Hepatocyte (in vitro differentiated cells): ENCODE measurements at regions not wholly inside any gene's neighbourhood (a gene's known extent, or its start where the extent isn't known, plus 50 kb on each side); places are given as distances from the start of the nearest gene placed in this dataset.

Experiments used
- DNase-seq: peaks from one replicate; pipeline ENCODE4 v3.0.0-alpha.2; 2016; ENCODE audit warnings: low spot score
- H2AFZ ChIP-seq: fragments of 200-600 bp; sonication (generic); 2 replicates; pipeline ENCODE4 v1.6.0; 2016; ENCODE audit warnings: antibody characterized with exemption, mild to moderate bottlenecking
- H3K27ac ChIP-seq: fragments of 200-600 bp; sonication (generic); 2 replicates; pipeline ENCODE4 v1.5.1; 2016; ENCODE audit warnings: mild to moderate bottlenecking
- H3K27me3 ChIP-seq: fragments of 200-600 bp; sonication (generic); 2 replicates; pipeline ENCODE4 v1.6.1; 2016
- H3K36me3 ChIP-seq: fragments of 200-600 bp; sonication (generic); replicated peaks from 2 replicates; pipeline ENCODE4 v1.5.1; 2016; ENCODE audit warnings: low read depth; ENCODE audit not compliant: insufficient read depth
- H3K4me1 ChIP-seq: fragments of 200-600 bp; sonication (generic); 2 replicates; pipeline ENCODE4 v1.5.1; 2016; ENCODE audit warnings: mild to moderate bottlenecking, moderate library complexity; ENCODE audit not compliant: insufficient read depth
- H3K4me2 ChIP-seq: fragments of 200-600 bp; sonication (generic); 2 replicates; pipeline ENCODE4 v1.6.0; 2016
- H3K4me3 ChIP-seq: fragments of 200-600 bp; sonication (generic); 2 replicates; pipeline ENCODE4 v1.5.1; 2016; ENCODE audit warnings: mild to moderate bottlenecking
- H3K79me2 ChIP-seq: fragments of 200-600 bp; sonication (generic); 2 replicates; pipeline ENCODE4 v1.6.0; 2017; ENCODE audit warnings: mild to moderate bottlenecking
- H3K9me2 ChIP-seq: fragments of 200-600 bp; sonication (generic); replicated peaks from 2 replicates; pipeline ENCODE4 v1.6.0; 2017; ENCODE audit warnings: mild to moderate bottlenecking; ENCODE audit not compliant: insufficient read depth
- H3K9me3 ChIP-seq: fragments of 200-600 bp; sonication (generic); 2 replicates; pipeline ENCODE4 v1.5.1; 2016; ENCODE audit warnings: low read depth, mild to moderate bottlenecking
- H4K20me1 ChIP-seq: fragments of 200-600 bp; sonication (generic); 2 replicates; pipeline ENCODE4 v1.6.0; 2016; ENCODE audit warnings: mild to moderate bottlenecking; ENCODE audit not compliant: insufficient read depth, poor library complexity, severe bottlenecking
- EZH2 ChIP-seq: fragments of 200-600 bp; sonication (generic); IDR thresholded peaks from 2 replicates; pipeline ENCODE4 v1.6.1; 2016; ENCODE audit warnings: antibody characterized with exemption, mild to moderate bottlenecking, borderline replicate concordance
- EZH2phosphoT487 ChIP-seq: fragments of 200-600 bp; sonication (generic); IDR thresholded peaks from one replicate; pipeline ENCODE4 v1.6.1; 2018; ENCODE audit warnings: antibody characterized with exemption, mild to moderate bottlenecking, low read depth, moderate library complexity; ENCODE audit not compliant: unreplicated experiment, severe bottlenecking
- WGBS: methylation state at CpG from one replicate; pipeline ENCODE4 v1.1.6; 2016; ENCODE audit warnings: low lambda C conversion rate; ENCODE audit errors: missing lambda C conversion rate; 5-methylcytosine and 5-hydroxymethylcytosine counted together
- TF ChIP-seq, protein P1 (sequence below): fragments of 200-600 bp; sonication (generic); IDR thresholded peaks from 2 replicates; pipeline ENCODE4 v1.5.1; 2016; ENCODE audit warnings: antibody characterized with exemption, mild to moderate bottlenecking; ENCODE audit not compliant: poor library complexity

DNA sequence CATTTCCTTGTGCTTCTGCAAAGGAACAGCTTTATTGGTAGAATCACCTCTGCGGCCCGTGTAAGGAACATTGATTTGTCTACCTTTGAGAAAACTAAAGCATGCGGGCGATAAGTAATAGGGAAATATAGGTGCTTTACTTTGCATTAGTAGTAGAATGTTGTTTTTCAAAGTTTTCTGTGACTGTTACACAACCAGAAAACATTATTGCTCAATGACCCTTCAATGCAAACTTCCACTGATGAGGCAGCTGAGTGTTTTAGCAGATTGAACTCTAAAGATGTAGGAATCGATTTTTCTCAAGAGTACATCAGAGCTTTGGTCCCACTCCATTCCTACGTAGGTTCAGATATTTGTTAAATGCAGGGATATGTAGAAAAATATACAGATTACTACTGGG, 427.8 kb downstream of the DNAJB9 start:
- Histone ChIP-seq H3K4me1 (peaks cover 4% of the 10 kb centered on the region), H3K4me3 (no peak overlapping the region), H3K79me2 (no peaks in the 10 kb centered on the region), H3K9me2 (no peaks in the 10 kb centered on the region), H3K27ac (no peak overlapping the region), H3K4me2 (no peak overlapping the region), H3K36me3 (no peaks in the 10 kb centered on the region), H3K9me3 (no peaks in the 10 kb centered on the region), H3K27me3 (no peaks in the 10 kb centered on the region), H4K20me1 (no peaks in the 10 kb centered on the region), H2AFZ (no peak overlapping the region)
- WGBS: 79% methylated on average over 6 of the region's 6 CpGs
- no peak for DNase-seq
- TF ChIP-seq EZH2 (no peak), EZH2phosphoT487 (no peak)
- TF ChIP-seq, protein P1, sequence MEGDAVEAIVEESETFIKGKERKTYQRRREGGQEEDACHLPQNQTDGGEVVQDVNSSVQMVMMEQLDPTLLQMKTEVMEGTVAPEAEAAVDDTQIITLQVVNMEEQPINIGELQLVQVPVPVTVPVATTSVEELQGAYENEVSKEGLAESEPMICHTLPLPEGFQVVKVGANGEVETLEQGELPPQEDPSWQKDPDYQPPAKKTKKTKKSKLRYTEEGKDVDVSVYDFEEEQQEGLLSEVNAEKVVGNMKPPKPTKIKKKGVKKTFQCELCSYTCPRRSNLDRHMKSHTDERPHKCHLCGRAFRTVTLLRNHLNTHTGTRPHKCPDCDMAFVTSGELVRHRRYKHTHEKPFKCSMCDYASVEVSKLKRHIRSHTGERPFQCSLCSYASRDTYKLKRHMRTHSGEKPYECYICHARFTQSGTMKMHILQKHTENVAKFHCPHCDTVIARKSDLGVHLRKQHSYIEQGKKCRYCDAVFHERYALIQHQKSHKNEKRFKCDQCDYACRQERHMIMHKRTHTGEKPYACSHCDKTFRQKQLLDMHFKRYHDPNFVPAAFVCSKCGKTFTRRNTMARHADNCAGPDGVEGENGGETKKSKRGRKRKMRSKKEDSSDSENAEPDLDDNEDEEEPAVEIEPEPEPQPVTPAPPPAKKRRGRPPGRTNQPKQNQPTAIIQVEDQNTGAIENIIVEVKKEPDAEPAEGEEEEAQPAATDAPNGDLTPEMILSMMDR: no peak

DNA sequence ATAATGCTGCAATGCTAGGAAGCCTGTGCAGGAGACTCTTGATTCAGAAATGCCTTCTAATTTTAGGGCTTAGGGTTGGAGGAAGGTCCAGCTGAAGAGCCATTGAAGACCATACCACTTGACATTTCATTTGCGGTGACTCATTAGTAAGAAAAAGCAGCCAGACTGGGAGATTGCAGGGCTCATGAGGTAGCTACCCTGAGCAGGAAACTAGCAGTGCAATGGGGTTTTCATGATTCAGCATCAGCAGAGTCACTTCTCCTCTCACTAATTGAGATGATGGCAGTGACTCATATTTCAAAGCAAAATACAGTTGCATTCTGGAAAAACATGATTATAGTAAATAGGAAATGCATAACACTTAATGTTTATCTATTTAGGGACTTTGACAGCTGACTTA, 434.1 kb downstream of the DNAJB9 start:
- peak; percentile 16 for DNase-seq
- Histone ChIP-seq H3K27me3 (no peaks in the 10 kb centered on the region), H3K4me1 (no peaks in the 10 kb centered on the region), H3K4me2 (no peak overlapping the region), H2AFZ (no peak overlapping the region), H3K79me2 (no peaks in the 10 kb centered on the region), H3K36me3 (no peaks in the 10 kb centered on the region), H4K20me1 (no peaks in the 10 kb centered on the region), H3K27ac (no peak overlapping the region), H3K9me3 (no peaks in the 10 kb centered on the region), H3K9me2 (no peaks in the 10 kb centered on the region), H3K4me3 (no peak overlapping the region)
- TF ChIP-seq, protein P1: no peak
- TF ChIP-seq EZH2: no peak
- no peak for TF ChIP-seq EZH2phosphoT487
- 71% methylated on average over 1 of the region's 1 CpG for WGBS

DNA sequence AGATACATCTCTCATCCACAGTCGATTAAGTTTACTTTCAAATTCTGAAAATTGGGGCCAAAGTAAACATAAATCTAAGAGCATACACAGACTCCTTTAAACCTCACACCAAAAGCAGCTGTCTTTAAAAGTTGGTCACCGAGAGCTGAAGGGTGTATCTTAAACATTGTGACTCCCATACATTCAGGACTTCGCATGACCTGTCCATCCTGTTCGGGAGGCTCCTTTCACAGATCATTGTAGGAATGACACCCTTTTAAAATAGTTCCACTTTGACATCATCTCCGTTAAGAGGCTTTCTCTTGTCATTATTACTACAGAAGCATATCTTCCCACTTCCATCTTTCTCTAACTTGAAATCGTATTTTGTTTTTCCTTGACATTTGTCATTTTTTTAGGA, 440.0 kb downstream of the DNAJB9 start:
- no peaks in the 10 kb centered on the region for H3K4me1 ChIP-seq
- no peaks in the 10 kb centered on the region for H3K36me3 ChIP-seq
- no peak overlapping the region for H3K27ac ChIP-seq
- DNase-seq: no peak
- no peaks in the 10 kb centered on the region for H4K20me1 ChIP-seq
- WGBS: 70% methylated on average over 6 of the region's 6 CpGs
- TF ChIP-seq, protein P1: no peak
- TF ChIP-seq EZH2phosphoT487: no peak
- no peak for TF ChIP-seq EZH2
- H3K79me2 ChIP-seq: no peaks in the 10 kb centered on the region
- H3K4me2 ChIP-seq: no peak overlapping the region
- no peaks in the 10 kb centered on the region for H3K27me3 ChIP-seq
- peak overlapping the region; percentile 6 for H2AFZ ChIP-seq
- no peak overlapping the region for H3K4me3 ChIP-seq
- no peaks in the 10 kb centered on the region for H3K9me3 ChIP-seq
- no peaks in the 10 kb centered on the region for H3K9me2 ChIP-seq

DNA sequence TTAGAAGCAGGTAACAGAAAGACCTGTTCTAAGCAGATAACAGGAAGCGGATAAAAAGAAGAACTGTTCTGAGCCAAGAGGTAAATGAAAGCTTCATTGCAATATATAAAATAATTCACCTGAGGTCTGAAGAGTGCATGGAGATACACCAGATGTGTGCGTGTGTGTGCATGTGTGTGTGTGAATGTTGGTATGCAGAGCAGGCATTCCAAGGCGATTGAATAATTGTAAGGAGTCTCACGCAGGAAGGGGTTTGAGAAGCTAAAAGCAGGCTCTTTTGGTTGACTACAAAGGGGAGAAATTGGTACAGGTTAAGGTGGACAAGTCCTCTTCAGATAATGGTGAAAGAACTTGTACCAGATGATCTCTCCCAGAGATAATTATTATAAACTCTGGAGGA, 450.6 kb downstream of the DNAJB9 start:
- Histone ChIP-seq H3K27me3 (no peaks in the 10 kb centered on the region), H2AFZ (no peak overlapping the region), H3K27ac (no peak overlapping the region), H3K36me3 (no peaks in the 10 kb centered on the region), H3K9me3 (no peaks in the 10 kb centered on the region), H3K4me1 (no peaks in the 10 kb centered on the region), H3K79me2 (no peaks in the 10 kb centered on the region), H3K9me2 (no peaks in the 10 kb centered on the region), H3K4me3 (no peak overlapping the region), H3K4me2 (no peak overlapping the region), H4K20me1 (no peaks in the 10 kb centered on the region)
- TF ChIP-seq, protein P1: no peak
- TF ChIP-seq EZH2: no peak
- no peak for TF ChIP-seq EZH2phosphoT487
- WGBS: 77% methylated on average over 4 of the region's 4 CpGs
- no peak for DNase-seq
